Loucy (cell line): ENCODE measurements at regions not wholly inside any gene's neighbourhood (a gene's known extent, or its start where the extent isn't known, plus 50 kb on each side); places are given as distances from the start of the nearest gene placed in this dataset.

Experiments used
- CTCF ChIP-seq: fragments of 200-600 bp; sonication (generic); conservative IDR thresholded peaks from 2 replicates; pipeline ENCODE4 v1.5.1; 2014; ENCODE audit warnings: mild to moderate bottlenecking, antibody characterized with exemption, low read length
- EZH2phosphoT487 ChIP-seq: fragments of 200-600 bp; IDR thresholded peaks from 2 replicates; pipeline ENCODE4 v1.6.1; 2018; ENCODE audit warnings: antibody characterized with exemption, mild to moderate bottlenecking, moderate library complexity, borderline replicate concordance

GRCh38 chr10:128981251-128981650 lies 485.8 kb upstream of the MGMT start:
- TF ChIP-seq CTCF (no peak), EZH2phosphoT487 (no peak)
